ENCODE measurements at regions not wholly inside any gene's neighbourhood (a gene's known extent, or its start where the extent isn't known, plus 50 kb on each side); places are given as distances from the start of the nearest gene placed in this dataset.

- Mint-ChIP-seq H3K36me3 (ENCODE audit: low read depth) (no peaks in the 10 kb centered on the region), H3K9me3 (ENCODE audit: insufficient read depth) (no peaks in the 10 kb centered on the region), H3K4me1 (ENCODE audit: low read depth) (no peaks in the 10 kb centered on the region), H3K4me3 (no peak overlapping the region), H3K27ac (no peak overlapping the region), H3K27me3 (ENCODE audit: low read depth) (peaks cover 3% of the 10 kb centered on the region)
- ChIA-PET CTCF (no interaction called here), POLR2A (interaction anchor here (0.5 kb wide), 1 partner anchor 17 kb away, joined by 3 read pairs; no protein-coding TSS in a partner anchor)
- DNase-seq (no peak), ATAC-seq (no peak)
These were observed 120.6 kb upstream of the CHST15 start for GRCh38 chr10:124213899-124214510.

- H3K36me3 Mint-ChIP-seq (ENCODE audit: low read depth): no peaks in the 10 kb centered on the region
- peaks cover 3% of the 10 kb centered on the region for H3K27me3 Mint-ChIP-seq (ENCODE audit: low read depth)
- DNase-seq (no peak), ATAC-seq (no peak)
- no peak overlapping the region for H3K27ac Mint-ChIP-seq
- ChIA-PET POLR2A (no interaction called here), CTCF (interaction anchor here (0.9 kb wide), 1 partner anchor 19 kb away, joined by 3 read pairs; no protein-coding TSS in a partner anchor)
- H3K9me3 Mint-ChIP-seq (ENCODE audit: insufficient read depth): no peaks in the 10 kb centered on the region
- no peak overlapping the region for H3K4me3 Mint-ChIP-seq
- H3K4me1 Mint-ChIP-seq (ENCODE audit: low read depth): no peaks in the 10 kb centered on the region
These were observed 120.1 kb upstream of the CHST15 start for GRCh38 chr10:124213471-124213870.

GRCh38 chr10:124212702-124213101 is 119.3 kb upstream of the CHST15 start:
- no peaks in the 10 kb centered on the region for H3K36me3 Mint-ChIP-seq (ENCODE audit: low read depth)
- H3K27ac Mint-ChIP-seq: no peak overlapping the region
- POLR2A ChIA-PET: no interaction called here
- DNase-seq (no peak), ATAC-seq (no peak)
- no peaks in the 10 kb centered on the region for H3K9me3 Mint-ChIP-seq (ENCODE audit: insufficient read depth)
- peaks cover 3% of the 10 kb centered on the region for H3K27me3 Mint-ChIP-seq (ENCODE audit: low read depth)
- no peak overlapping the region for H3K4me3 Mint-ChIP-seq
- CTCF ChIA-PET: interaction anchor here (0.9 kb wide), 1 partner anchor 18 kb away, joined by 3 read pairs; no protein-coding TSS in a partner anchor
- no peaks in the 10 kb centered on the region for H3K4me1 Mint-ChIP-seq (ENCODE audit: low read depth)

GRCh38 chr10:124211921-124212320 is 118.5 kb upstream of the CHST15 start:
- Mint-ChIP-seq H3K36me3 (ENCODE audit: low read depth) (no peaks in the 10 kb centered on the region), H3K27me3 (ENCODE audit: low read depth) (no peaks in the 10 kb centered on the region), H3K9me3 (ENCODE audit: insufficient read depth) (no peaks in the 10 kb centered on the region), H3K27ac (no peak overlapping the region), H3K4me3 (no peak overlapping the region), H3K4me1 (ENCODE audit: low read depth) (no peaks in the 10 kb centered on the region)
- no peak for DNase-seq
- ChIA-PET POLR2A (no interaction called here), CTCF (no interaction called here)
- ATAC-seq: no peak

GRCh38 chr10:124210263-124210662 is 116.9 kb upstream of the CHST15 start:
- H3K27me3 Mint-ChIP-seq (ENCODE audit: low read depth): no peaks in the 10 kb centered on the region
- no peak overlapping the region for H3K27ac Mint-ChIP-seq
- no peaks in the 10 kb centered on the region for H3K36me3 Mint-ChIP-seq (ENCODE audit: low read depth)
- POLR2A ChIA-PET: no interaction called here
- DNase-seq: no peak
- CTCF ChIA-PET: no interaction called here
- H3K4me3 Mint-ChIP-seq: no peak overlapping the region
- H3K9me3 Mint-ChIP-seq (ENCODE audit: insufficient read depth): no peaks in the 10 kb centered on the region
- ATAC-seq: no peak
- H3K4me1 Mint-ChIP-seq (ENCODE audit: low read depth): no peaks in the 10 kb centered on the region

- no peak for DNase-seq
- Mint-ChIP-seq H3K9me3 (ENCODE audit: insufficient read depth) (no peaks in the 10 kb centered on the region), H3K4me1 (ENCODE audit: low read depth) (no peaks in the 10 kb centered on the region), H3K27me3 (ENCODE audit: low read depth) (peaks cover 4% of the 10 kb centered on the region), H3K36me3 (ENCODE audit: low read depth) (no peaks in the 10 kb centered on the region), H3K4me3 (no peak overlapping the region), H3K27ac (no peak overlapping the region)
- no peak for ATAC-seq
- CTCF ChIA-PET: no interaction called here
- POLR2A ChIA-PET: no interaction called here
These were observed 114.0 kb upstream of the CHST15 start for GRCh38 chr10:124207391-124207790.

- H3K36me3 Mint-ChIP-seq (ENCODE audit: low read depth): no peaks in the 10 kb centered on the region
- CTCF ChIA-PET: interaction anchor here (1.7 kb wide), 1 partner anchor 212 kb away, joined by 5 read pairs; no protein-coding TSS in a partner anchor
- POLR2A ChIA-PET: no interaction called here
These were observed 113.2 kb upstream of the CHST15 start for GRCh38 chr10:124206616-124207015.

GRCh38 chr10:124205432-124205831 is 112.0 kb upstream of the CHST15 start:
- Mint-ChIP-seq H3K4me1 (ENCODE audit: low read depth) (no peaks in the 10 kb centered on the region), H3K36me3 (ENCODE audit: low read depth) (no peaks in the 10 kb centered on the region), H3K4me3 (no peak overlapping the region), H3K9me3 (ENCODE audit: insufficient read depth) (no peaks in the 10 kb centered on the region), H3K27ac (no peak overlapping the region), H3K27me3 (ENCODE audit: low read depth) (peaks cover 7% of the 10 kb centered on the region)
- DNase-seq (no peak), ATAC-seq (no peak)
- POLR2A ChIA-PET: no interaction called here
- CTCF ChIA-PET: interaction anchor here (1.7 kb wide), 1 partner anchor 211 kb away, joined by 5 read pairs; no protein-coding TSS in a partner anchor

More at GRCh38 chr10:124206616-124207015, 113.2 kb upstream of the CHST15 start:
- Mint-ChIP-seq H3K4me3 (no peak overlapping the region), H3K4me1 (ENCODE audit: low read depth) (no peaks in the 10 kb centered on the region), H3K9me3 (ENCODE audit: insufficient read depth) (no peaks in the 10 kb centered on the region), H3K27me3 (ENCODE audit: low read depth) (peaks cover 4% of the 10 kb centered on the region), H3K27ac (no peak overlapping the region)
- ATAC-seq (no peak), DNase-seq (no peak)

GRCh38 chr10:124204726-124205125 is 111.3 kb upstream of the CHST15 start:
- H3K4me3 Mint-ChIP-seq: no peak overlapping the region
- H3K27ac Mint-ChIP-seq: no peak overlapping the region
- ChIA-PET POLR2A (interaction anchor here (0.5 kb wide), 1 partner anchor 62 kb away, joined by 3 read pairs; no protein-coding TSS in a partner anchor), CTCF (no interaction called here)
- no peak for DNase-seq
- no peaks in the 10 kb centered on the region for H3K36me3 Mint-ChIP-seq (ENCODE audit: low read depth)
- no peak for ATAC-seq
- H3K27me3 Mint-ChIP-seq (ENCODE audit: low read depth): peaks cover 9% of the 10 kb centered on the region
- H3K9me3 Mint-ChIP-seq (ENCODE audit: insufficient read depth): no peaks in the 10 kb centered on the region
- no peaks in the 10 kb centered on the region for H3K4me1 Mint-ChIP-seq (ENCODE audit: low read depth)

GRCh38 chr10:124200011-124200410 is 106.6 kb upstream of the CHST15 start:
- DNase-seq: no peak
- no peak overlapping the region for H3K27ac Mint-ChIP-seq
- no peak for ATAC-seq
- H3K27me3 Mint-ChIP-seq (ENCODE audit: low read depth): peaks cover 16% of the 10 kb centered on the region
- H3K4me1 Mint-ChIP-seq (ENCODE audit: low read depth): no peaks in the 10 kb centered on the region
- no peaks in the 10 kb centered on the region for H3K36me3 Mint-ChIP-seq (ENCODE audit: low read depth)
- ChIA-PET CTCF (no interaction called here), POLR2A (no interaction called here)
- no peaks in the 10 kb centered on the region for H3K9me3 Mint-ChIP-seq (ENCODE audit: insufficient read depth)
- H3K4me3 Mint-ChIP-seq: no peak overlapping the region

- Mint-ChIP-seq H3K9me3 (ENCODE audit: insufficient read depth) (no peaks in the 10 kb centered on the region), H3K4me3 (no peak overlapping the region), H3K27ac (no peak overlapping the region), H3K4me1 (ENCODE audit: low read depth) (no peaks in the 10 kb centered on the region), H3K36me3 (ENCODE audit: low read depth) (no peaks in the 10 kb centered on the region), H3K27me3 (ENCODE audit: low read depth) (peaks cover 18% of the 10 kb centered on the region)
- DNase-seq (no peak), ATAC-seq (no peak)
- ChIA-PET POLR2A (interaction anchor here (0.6 kb wide), 1 partner anchor 197 kb away, joined by 4 read pairs; no protein-coding TSS in a partner anchor), CTCF (no interaction called here)
These were observed 105.5 kb upstream of the CHST15 start for GRCh38 chr10:124198871-124199270.

- H3K4me1 Mint-ChIP-seq (ENCODE audit: low read depth): no peaks in the 10 kb centered on the region
- POLR2A ChIA-PET: interaction anchor here (0.6 kb wide), 1 partner anchor 196 kb away, joined by 4 read pairs; no protein-coding TSS in a partner anchor
- H3K27me3 Mint-ChIP-seq (ENCODE audit: low read depth): peaks cover 18% of the 10 kb centered on the region
- no peak overlapping the region for H3K4me3 Mint-ChIP-seq
- no peak for ATAC-seq
- H3K27ac Mint-ChIP-seq: no peak overlapping the region
- no peak for DNase-seq
- no peaks in the 10 kb centered on the region for H3K9me3 Mint-ChIP-seq (ENCODE audit: insufficient read depth)
- CTCF ChIA-PET: interaction anchor here (1.2 kb wide), 1 partner anchor 204 kb away, joined by 3 read pairs; no protein-coding TSS in a partner anchor
- H3K36me3 Mint-ChIP-seq (ENCODE audit: low read depth): no peaks in the 10 kb centered on the region
These were observed 104.7 kb upstream of the CHST15 start for GRCh38 chr10:124198125-124198501.

Measured in activated CD8-positive, alpha-beta T cell treated with anti-CD3 and anti-CD28 coated beads, Interleukin-2, amount 10 ng/mL, durations not matched to agents 7 days and 5 days (primary cell).